GM18870 (cell line): ENCODE measurements at regions not wholly inside any gene's neighbourhood (a gene's known extent, or its start where the extent isn't known, plus 50 kb on each side); places are given as distances from the start of the nearest gene placed in this dataset.

Experiments used
- ATAC-seq: cut with Tn5 transposase; IDR thresholded peaks from one replicate; pipeline ENCODE4 v1.9.1; 2021; ENCODE audit warnings: moderate library complexity; ENCODE audit not compliant: unreplicated experiment

GRCh38 chr11:113555071-113555619 lies 79.9 kb upstream of the DRD2 start:
- no peak for ATAC-seq

GRCh38 chr11:113554526-113554925 lies 79.3 kb upstream of the DRD2 start:
- ATAC-seq, result no peak

GRCh38 chr11:113553915-113554314 lies 78.7 kb upstream of the DRD2 start:
- no peak for ATAC-seq

GRCh38 chr11:113553235-113553634 lies 78.0 kb upstream of the DRD2 start:
- ATAC-seq, result no peak

GRCh38 chr11:113552271-113552670 lies 77.1 kb upstream of the DRD2 start:
- ATAC-seq, result no peak

GRCh38 chr11:113551645-113552044 lies 76.4 kb upstream of the DRD2 start:
- ATAC-seq, result no peak

- no peak for ATAC-seq
Observed at GRCh38 chr11:113549611-113550578, 74.7 kb upstream of the DRD2 start.

GRCh38 chr11:113549061-113549460 lies 73.9 kb upstream of the DRD2 start:
- no peak for ATAC-seq

- no peak for ATAC-seq
Observed at GRCh38 chr11:113547739-113548138, 72.5 kb upstream of the DRD2 start.

- ATAC-seq, result no peak
Observed at GRCh38 chr11:113546757-113547507, 71.7 kb upstream of the DRD2 start.

GRCh38 chr11:113542420-113542819 lies 67.2 kb upstream of the DRD2 start:
- no peak for ATAC-seq

GRCh38 chr11:113540416-113541330 lies 65.5 kb upstream of the DRD2 start:
- ATAC-seq, result no peak

GRCh38 chr11:113538451-113539412 lies 63.5 kb upstream of the DRD2 start:
- ATAC-seq, result no peak

GRCh38 chr11:113534625-113535024 lies 59.4 kb upstream of the DRD2 start:
- ATAC-seq, result no peak

GRCh38 chr11:113533425-113533698 lies 58.2 kb upstream of the DRD2 start:
- ATAC-seq, result no peak

GRCh38 chr11:113532697-113533424 lies 57.7 kb upstream of the DRD2 start:
- no peak for ATAC-seq

- ATAC-seq, result no peak
Observed at GRCh38 chr11:113531575-113532451, 56.6 kb upstream of the DRD2 start.

GRCh38 chr11:113531083-113531482 lies 55.9 kb upstream of the DRD2 start:
- ATAC-seq, result no peak
